Neural progenitor cell (in vitro differentiated cells): ENCODE measurements at regions not wholly inside any gene's neighbourhood (a gene's known extent, or its start where the extent isn't known, plus 50 kb on each side); places are given as distances from the start of the nearest gene placed in this dataset.

Source experiments
- EZH2phosphoT487 ChIP-seq: fragments of 200-600 bp; sonication (generic); IDR thresholded peaks from 2 replicates; pipeline ENCODE4 v1.6.1; 2017; ENCODE audit warnings: antibody characterized with exemption
- TF ChIP-seq, protein P1 (sequence below): fragments of 200-600 bp; sonication (generic); IDR thresholded peaks from 2 replicates; pipeline ENCODE4 v1.5.1; 2017; ENCODE audit warnings: antibody characterized with exemption, mild to moderate bottlenecking

GRCh38 chr3:16818945-16819344 lies 65.8 kb upstream of the PLCL2 start:
- TF ChIP-seq, protein P1, sequence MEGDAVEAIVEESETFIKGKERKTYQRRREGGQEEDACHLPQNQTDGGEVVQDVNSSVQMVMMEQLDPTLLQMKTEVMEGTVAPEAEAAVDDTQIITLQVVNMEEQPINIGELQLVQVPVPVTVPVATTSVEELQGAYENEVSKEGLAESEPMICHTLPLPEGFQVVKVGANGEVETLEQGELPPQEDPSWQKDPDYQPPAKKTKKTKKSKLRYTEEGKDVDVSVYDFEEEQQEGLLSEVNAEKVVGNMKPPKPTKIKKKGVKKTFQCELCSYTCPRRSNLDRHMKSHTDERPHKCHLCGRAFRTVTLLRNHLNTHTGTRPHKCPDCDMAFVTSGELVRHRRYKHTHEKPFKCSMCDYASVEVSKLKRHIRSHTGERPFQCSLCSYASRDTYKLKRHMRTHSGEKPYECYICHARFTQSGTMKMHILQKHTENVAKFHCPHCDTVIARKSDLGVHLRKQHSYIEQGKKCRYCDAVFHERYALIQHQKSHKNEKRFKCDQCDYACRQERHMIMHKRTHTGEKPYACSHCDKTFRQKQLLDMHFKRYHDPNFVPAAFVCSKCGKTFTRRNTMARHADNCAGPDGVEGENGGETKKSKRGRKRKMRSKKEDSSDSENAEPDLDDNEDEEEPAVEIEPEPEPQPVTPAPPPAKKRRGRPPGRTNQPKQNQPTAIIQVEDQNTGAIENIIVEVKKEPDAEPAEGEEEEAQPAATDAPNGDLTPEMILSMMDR: no peak
- no peak for TF ChIP-seq EZH2phosphoT487
